Right cardiac atrium (tissue), 5 donors: ENCODE measurements at regions not wholly inside any gene's neighbourhood (a gene's known extent, or its start where the extent isn't known, plus 50 kb on each side); places are given as distances from the start of the nearest gene placed in this dataset.
A peak's percentile ranks its signal among the peaks of the same experiment; 100 is the strongest.

Source experiments
- ATAC-seq, 2 donors: fragments of 200-7000 bp; cut with Tn5 transposase; one replicate each; pipeline versions ENCODE4 v1.8.0 to v1.9.1; 2020; ENCODE audit warnings: moderate library complexity in 2 of 2, mild to moderate bottlenecking in 1 of 2
- DNase-seq, 3 donors: peaks; one replicate each; pipeline ENCODE4 v3.0.0-alpha.2; 2020
- H3K27ac ChIP-seq: one replicate; pipeline ENCODE4 v1.5.1; 2013; ENCODE audit warnings: mild to moderate bottlenecking, low read length, control low read depth, moderate library complexity
- H3K27me3 ChIP-seq: one replicate; pipeline ENCODE4 v1.6.1; 2013; ENCODE audit not compliant: control insufficient read depth, insufficient read depth
- H3K4me1 ChIP-seq: one replicate; pipeline ENCODE4 v1.6.1; 2013; ENCODE audit warnings: low read length; ENCODE audit not compliant: control insufficient read depth, insufficient read depth
- H3K4me3 ChIP-seq: one replicate; pipeline ENCODE4 v1.5.1; 2013; ENCODE audit warnings: low read length, control low read depth
- H3K9me3 ChIP-seq: one replicate; pipeline ENCODE4 v1.6.1; 2013; ENCODE audit warnings: low read length; ENCODE audit not compliant: control insufficient read depth
- WGBS: extraction: QIAGEN DNeasy Blood & Tissue Kit; methylation state at CpG from one replicate; pipeline ENCODE4 v1.1.7; 2013; 5-methylcytosine and 5-hydroxymethylcytosine counted together
- intact Hi-C, 4 donors: fragments of 100-400 bp; cut with DNase I; formaldehyde crosslinking; loops; one replicate each; pipeline versions ENCODE4 v1.11.0 to v1.14.0; 2022 to 2023
- donor health status: healthy with polysubstance abuse.
- donor health status: DM: no; HTN: yes; CAD: no.
- donor health status: DM: no; HTN: no; CAD: no.
- donor health status: DM: no; HTN: yes; CAD: no; lungs with severe emphysema.
- donor health status: DM: yes; HTN: yes; CAD: no.

DNA sequence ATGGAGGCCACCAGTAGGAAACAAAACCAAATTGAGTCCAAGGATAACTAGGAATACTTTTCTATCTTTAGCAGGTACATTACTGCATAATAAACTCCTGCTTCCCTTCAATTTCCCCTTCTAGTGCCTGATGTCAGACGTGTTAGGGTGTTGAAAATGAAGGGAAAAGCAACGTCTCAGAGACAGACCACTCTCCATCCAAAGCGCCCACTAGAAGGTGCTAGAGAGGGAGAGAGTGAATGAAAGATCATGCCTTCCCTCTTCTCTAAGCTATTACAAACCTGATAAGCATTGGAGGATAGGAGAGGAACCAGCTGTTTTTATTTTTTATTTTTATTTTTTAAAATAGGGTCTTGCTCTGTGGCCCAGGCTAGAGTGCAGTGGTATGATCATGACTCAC is 64.1 kb downstream of the ZNF641 start:
- intact Hi-C loops = no loop called here
- Histone ChIP-seq H3K27ac (no peak overlapping the region), H3K4me3 (no peak overlapping the region), H3K9me3 (no peaks in the 10 kb centered on the region), H3K27me3 (no peaks in the 10 kb centered on the region), H3K4me1 (no peaks in the 10 kb centered on the region)
- peak in 1 of 3 donors; percentile 20 for DNase-seq
- 19% methylated on average over 3 of the region's 3 CpGs for WGBS
- ATAC-seq = no peak

- H3K27ac ChIP-seq = no peak overlapping the region
- no peaks in the 10 kb centered on the region for H3K9me3 ChIP-seq
- no peaks in the 10 kb centered on the region for H3K4me1 ChIP-seq
- H3K4me3 ChIP-seq = no peak overlapping the region
- no peaks in the 10 kb centered on the region for H3K27me3 ChIP-seq
- no peak for ATAC-seq
- 63% methylated on average over 2 of the region's 2 CpGs for WGBS
- intact Hi-C loops = no loop called here
- no peak for DNase-seq
These were observed 64.7 kb downstream of the ZNF641 start for GRCh38 chr12:48285751-48286650.

DNA sequence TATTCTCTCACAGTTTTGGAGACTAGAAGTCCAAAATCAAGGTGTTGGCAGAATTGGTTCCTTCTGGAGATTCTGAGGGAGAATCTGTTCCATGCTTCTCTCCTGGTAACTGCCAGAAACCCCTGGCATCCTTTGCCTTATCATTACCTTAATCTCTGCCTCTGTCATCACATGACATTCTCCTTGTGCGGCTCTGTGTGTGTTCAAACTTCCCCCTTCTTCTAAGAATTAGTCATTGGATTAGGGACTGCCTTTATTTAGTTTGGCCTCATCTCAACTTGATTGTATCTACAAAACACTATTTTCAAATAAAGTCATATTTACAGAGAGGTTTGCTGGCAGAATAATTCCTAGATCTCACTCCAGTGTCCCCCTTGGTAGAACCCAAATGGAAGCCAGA is 68.9 kb downstream of the ZNF641 start:
- Histone ChIP-seq H3K4me1 (no peaks in the 10 kb centered on the region), H3K4me3 (no peak overlapping the region), H3K9me3 (no peaks in the 10 kb centered on the region), H3K27me3 (no peaks in the 10 kb centered on the region), H3K27ac (no peak overlapping the region)
- 0% methylated on average over 1 of the region's 1 CpG for WGBS
- no peak for DNase-seq
- no peak for ATAC-seq
- intact Hi-C loops = no loop called here

DNA sequence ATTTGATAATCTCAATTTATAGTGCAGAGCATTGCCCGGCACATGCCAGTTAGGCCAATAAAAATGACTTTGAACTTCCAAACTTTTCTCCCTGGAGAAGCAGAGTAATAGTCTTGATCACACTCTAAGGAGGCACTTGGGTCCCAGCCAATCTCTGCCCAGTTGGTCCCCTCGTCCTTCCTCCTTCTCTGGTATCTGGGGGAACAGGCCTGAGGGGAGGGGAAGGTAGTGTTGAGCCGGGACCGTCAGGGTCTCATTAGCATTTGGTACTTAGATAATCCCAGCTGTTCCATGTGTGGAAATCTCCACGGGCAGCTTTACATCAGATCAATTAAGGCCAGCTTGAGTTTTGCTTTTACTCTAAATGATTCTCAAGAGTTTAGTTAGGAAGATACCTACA is 70.1 kb downstream of the ZNF641 start:
- peak in 1 of 3 donors; percentile 22 for DNase-seq
- WGBS = 38% methylated on average over 5 of the region's 5 CpGs

DNA sequence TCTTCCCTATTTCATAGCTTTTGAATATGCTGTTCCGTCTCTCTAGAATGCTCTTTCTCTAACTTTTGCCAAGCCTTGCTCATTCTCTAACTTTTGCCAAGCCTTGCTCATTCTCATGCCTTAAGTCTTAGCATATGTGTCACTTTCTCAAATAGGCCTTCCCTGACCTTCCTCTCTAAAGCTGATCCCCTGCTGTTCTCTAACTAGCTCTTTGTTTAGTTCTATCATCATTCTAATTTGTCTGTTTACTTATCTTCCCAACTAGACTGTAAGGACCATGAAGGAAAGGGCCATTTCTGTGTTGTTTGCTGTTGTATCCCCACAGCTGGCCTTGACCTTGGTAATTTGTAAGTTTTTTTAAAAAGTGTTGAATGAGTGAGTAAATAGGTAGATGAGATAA is 71.1 kb downstream of the ZNF641 start:
- 55% methylated on average over 1 of the region's 1 CpG for WGBS
- H3K27ac ChIP-seq = no peak overlapping the region
- no peaks in the 10 kb centered on the region for H3K4me1 ChIP-seq
- no peak overlapping the region for H3K4me3 ChIP-seq
- H3K27me3 ChIP-seq = no peaks in the 10 kb centered on the region
- DNase-seq = no peak
- ATAC-seq = no peak
- intact Hi-C loops = no loop called here
- H3K9me3 ChIP-seq = no peaks in the 10 kb centered on the region

More for the DNA sequence above, 70.1 kb downstream of the ZNF641 start:
- no peak for ATAC-seq
- Histone ChIP-seq H3K27ac (no peak overlapping the region), H3K4me1 (no peaks in the 10 kb centered on the region), H3K4me3 (no peak overlapping the region), H3K27me3 (no peaks in the 10 kb centered on the region), H3K9me3 (no peaks in the 10 kb centered on the region)
- intact Hi-C loops = no loop called here

DNA sequence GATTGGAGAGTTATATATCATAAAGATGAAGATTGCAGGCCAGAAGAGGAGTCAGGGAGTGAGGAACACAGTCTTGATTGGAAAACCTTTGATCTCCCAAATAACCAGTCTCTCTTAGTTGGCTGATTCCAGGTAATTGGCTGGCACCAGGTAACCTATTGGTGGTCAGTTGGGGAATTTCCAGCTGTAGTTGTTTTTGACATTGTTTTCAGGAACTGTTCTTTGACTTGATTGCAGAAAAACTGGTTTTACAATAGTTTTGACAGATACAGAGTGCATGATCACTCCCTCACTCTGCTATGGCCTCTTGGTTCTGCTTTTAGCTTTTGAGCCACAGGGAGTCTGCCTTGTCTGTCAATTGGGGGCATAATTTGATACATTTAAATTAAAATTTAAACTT is 71.6 kb downstream of the ZNF641 start:
- Histone ChIP-seq H3K4me1 (no peaks in the 10 kb centered on the region), H3K27ac (no peak overlapping the region), H3K4me3 (no peak overlapping the region), H3K27me3 (no peaks in the 10 kb centered on the region), H3K9me3 (no peaks in the 10 kb centered on the region)
- intact Hi-C loops = no loop called here
- no peak for DNase-seq
- ATAC-seq = no peak

GRCh38 chr12:48276621-48277020 is 73.5 kb upstream of the OR10AD1 start:
- H3K27ac ChIP-seq = no peak overlapping the region
- WGBS = 71% methylated on average over 2 of the region's 2 CpGs
- no peak for DNase-seq
- H3K4me1 ChIP-seq = no peaks in the 10 kb centered on the region
- H3K9me3 ChIP-seq = no peaks in the 10 kb centered on the region
- H3K4me3 ChIP-seq = no peak overlapping the region
- no peaks in the 10 kb centered on the region for H3K27me3 ChIP-seq
- intact Hi-C loops = no loop called here
- no peak for ATAC-seq

DNA sequence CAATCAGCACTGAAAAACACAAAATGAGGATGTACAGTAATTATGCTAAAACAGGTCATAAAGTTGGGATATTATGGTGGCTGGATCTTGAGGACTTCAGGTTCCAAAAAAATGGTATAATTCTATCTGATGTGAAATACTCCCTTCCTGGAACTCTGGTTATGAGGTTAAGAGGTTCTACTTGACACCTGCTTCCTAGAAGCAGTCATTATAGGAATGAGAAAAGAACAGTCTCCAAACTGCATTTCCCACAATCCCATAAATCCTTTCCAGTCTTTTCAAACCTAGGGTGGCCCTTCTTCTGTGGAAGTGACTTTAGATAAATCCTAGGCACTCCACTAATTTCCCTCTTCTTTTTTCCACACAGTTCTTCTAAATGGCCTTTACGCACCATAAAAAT is 63.7 kb upstream of the OR10AD1 start:
- intact Hi-C loops = no loop called here
- no peak for DNase-seq
- Histone ChIP-seq H3K27ac (no peak overlapping the region), H3K4me3 (no peak overlapping the region), H3K9me3 (no peaks in the 10 kb centered on the region), H3K4me1 (no peaks in the 10 kb centered on the region), H3K27me3 (no peaks in the 10 kb centered on the region)
- 96% methylated on average over 1 of the region's 1 CpG for WGBS
- ATAC-seq = no peak

GRCh38 chr12:48265777-48266176 is 62.7 kb upstream of the OR10AD1 start:
- ATAC-seq (no peak), DNase-seq (no peak)
- intact Hi-C loops = no loop called here
- Histone ChIP-seq H3K4me1 (no peaks in the 10 kb centered on the region), H3K9me3 (no peaks in the 10 kb centered on the region), H3K27me3 (no peaks in the 10 kb centered on the region), H3K27ac (no peak overlapping the region), H3K4me3 (no peak overlapping the region)

DNA sequence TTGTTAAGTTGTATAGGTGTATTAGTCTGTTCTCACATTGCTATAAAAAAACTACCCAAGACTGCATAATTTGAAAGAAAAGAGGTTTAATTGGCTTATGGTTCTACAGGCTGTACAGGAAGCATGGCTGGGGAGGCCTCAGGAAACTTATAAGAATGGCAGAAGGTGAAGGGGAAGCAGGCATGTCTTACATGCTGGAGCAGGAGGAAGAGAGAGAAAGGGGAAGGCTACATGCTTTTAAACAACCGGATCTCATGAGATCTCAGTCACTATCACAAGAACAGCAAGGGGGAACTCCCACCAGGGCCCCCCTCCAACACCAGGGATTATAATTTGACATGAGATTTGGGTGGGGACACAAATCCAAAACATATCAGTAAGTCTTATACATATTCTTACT is 60.5 kb upstream of the OR10AD1 start:
- Histone ChIP-seq H3K4me3 (no peak overlapping the region), H3K27ac (no peak overlapping the region), H3K27me3 (no peaks in the 10 kb centered on the region), H3K9me3 (no peaks in the 10 kb centered on the region), H3K4me1 (no peaks in the 10 kb centered on the region)
- no peak for ATAC-seq
- 43% methylated on average over 1 of the region's 1 CpG for WGBS
- no peak for DNase-seq
- intact Hi-C loops = no loop called here

DNA sequence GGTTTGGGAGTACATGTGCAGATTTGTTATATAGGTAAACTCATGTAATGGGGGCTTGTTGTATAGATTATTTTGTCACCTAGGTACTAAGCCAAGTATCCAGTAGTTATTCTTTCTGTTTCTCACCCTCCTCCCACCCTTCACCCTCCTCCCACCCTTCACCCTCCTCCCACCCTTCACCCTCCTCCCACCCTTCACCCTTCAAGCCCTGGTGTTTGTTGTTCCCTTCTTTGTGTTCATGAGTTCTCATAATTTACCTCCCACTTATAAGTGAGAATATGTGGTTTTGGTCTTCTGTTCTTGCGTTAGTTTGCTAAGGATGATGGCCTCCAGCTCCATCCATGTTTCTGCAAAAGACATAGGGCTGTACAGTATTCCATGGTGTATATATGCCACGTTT is 58.7 kb upstream of the OR10AD1 start:
- ATAC-seq (no peak), DNase-seq (no peak)
- intact Hi-C loops = no loop called here
- Histone ChIP-seq H3K9me3 (no peaks in the 10 kb centered on the region), H3K27me3 (no peaks in the 10 kb centered on the region), H3K4me1 (no peaks in the 10 kb centered on the region), H3K27ac (no peak overlapping the region), H3K4me3 (no peak overlapping the region)
- WGBS = 66% methylated on average over 2 of the region's 2 CpGs
